Caki2 (cell line): ENCODE measurements at regions not wholly inside any gene's neighbourhood (a gene's known extent, or its start where the extent isn't known, plus 50 kb on each side); places are given as distances from the start of the nearest gene placed in this dataset.
"Not testable (repeated sequence)": the region's sequence is repeated elsewhere in the genome, so short reads cannot be mapped to it uniquely, and the experiment has no call there.

Experiments
- DNase-seq: peaks from one replicate; pipeline ENCODE4 v3.0.0-alpha.2; 2015; ENCODE audit warnings: low read depth
- in situ Hi-C: cut with HindIII; loops from 2 replicates; pipeline ENCODE4 v1.10.0; 2016; ENCODE audit warnings: low sequenced_read_pairs, low pct_unique_long_range_greater_than_20kb, mixed read lengths

GRCh38 chr13:89322466-89322865 is 1651.3 kb downstream of the SLITRK5 start:
- DNase-seq, result no peak
- in situ Hi-C loops, result no loop called here

DNA sequence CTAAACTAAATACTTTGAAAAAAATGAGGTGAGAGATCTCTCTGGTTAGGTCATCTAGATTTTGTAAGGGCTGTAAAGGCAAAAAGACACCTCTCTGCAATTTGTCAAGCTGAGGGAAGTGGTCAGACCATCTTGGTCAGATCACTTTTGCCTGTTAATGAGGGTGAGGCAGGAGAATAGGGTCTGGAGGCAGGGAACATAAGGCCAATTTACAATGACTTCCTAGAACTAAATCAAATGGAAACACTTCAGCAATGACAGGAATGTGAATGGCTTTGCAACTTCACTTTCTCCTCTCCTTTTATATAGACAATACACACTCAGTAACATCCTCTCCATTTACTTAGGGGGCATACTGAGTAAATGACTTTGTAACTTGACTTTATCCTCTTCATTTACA is 1653.4 kb downstream of the SLITRK5 start:
- no peak for DNase-seq
- in situ Hi-C loops, result no loop called here

DNA sequence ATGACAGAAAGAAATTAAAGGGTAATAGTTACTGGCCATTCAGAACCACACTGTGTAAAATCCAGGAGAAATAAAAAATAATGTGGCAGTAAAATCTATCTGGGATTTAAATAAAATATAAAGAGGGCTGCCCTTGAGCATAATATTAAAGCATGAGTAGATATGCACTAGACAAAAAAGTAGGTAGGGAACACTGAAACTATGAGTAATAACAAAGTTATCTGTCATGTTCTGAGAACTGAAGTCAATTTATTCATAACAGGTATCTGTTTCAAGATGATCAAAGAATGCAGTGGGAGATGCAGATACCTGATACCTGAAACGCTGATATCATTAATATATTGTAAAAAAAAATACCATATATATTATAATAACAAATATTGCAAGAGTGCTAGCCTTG is 1672.0 kb downstream of the SLITRK5 start:
- DNase-seq, result no peak
- in situ Hi-C loops, result no loop called here

DNA sequence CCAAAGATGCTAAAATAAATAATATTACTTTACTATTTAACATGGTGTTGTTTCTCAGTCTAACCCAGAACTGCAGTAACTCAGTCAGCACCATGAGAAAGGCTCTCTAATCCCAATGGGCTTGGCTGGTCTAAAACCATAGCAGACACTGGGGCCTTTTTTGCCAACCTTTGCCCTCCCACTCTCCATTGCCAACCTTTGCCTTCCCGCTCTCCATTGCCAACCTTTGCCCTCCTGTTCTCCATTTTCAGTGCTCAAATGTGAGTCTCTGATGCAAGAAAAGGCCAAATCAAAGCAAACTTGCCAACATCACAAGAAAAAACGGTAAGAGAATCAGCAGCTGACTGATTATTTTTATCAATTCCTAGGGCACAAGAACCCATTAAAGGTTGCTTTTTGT is 1681.2 kb downstream of the SLITRK5 start:
- in situ Hi-C loops, result no loop called here
- DNase-seq, result no peak

GRCh38 chr13:89361909-89362308 is 1690.7 kb downstream of the SLITRK5 start:
- no peak for DNase-seq
- in situ Hi-C loops, result no loop called here

- in situ Hi-C loops, result no loop called here
- no peak for DNase-seq
Measured at GRCh38 chr13:89363144-89363543, 1692.0 kb downstream of the SLITRK5 start.

DNA sequence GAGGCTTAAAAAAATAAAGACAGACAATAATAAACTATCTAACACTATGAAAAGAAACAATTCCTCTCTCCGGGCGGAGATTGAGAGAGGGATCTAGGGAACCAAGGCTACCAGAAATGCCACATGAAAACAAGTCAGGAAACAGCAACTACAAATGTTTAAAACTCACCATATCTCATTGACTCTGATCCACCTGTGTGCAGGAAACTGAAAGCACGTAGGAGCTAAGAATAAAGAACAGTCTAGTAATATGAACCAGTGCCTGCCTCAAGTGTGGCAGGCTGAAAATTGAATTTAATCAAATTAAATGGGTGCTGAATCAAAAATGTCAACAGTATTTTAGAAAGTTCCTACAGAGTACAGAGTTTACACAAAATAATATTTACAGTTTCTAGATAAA is 1701.0 kb downstream of the SLITRK5 start:
- in situ Hi-C loops, result no loop called here
- DNase-seq, result no peak

DNA sequence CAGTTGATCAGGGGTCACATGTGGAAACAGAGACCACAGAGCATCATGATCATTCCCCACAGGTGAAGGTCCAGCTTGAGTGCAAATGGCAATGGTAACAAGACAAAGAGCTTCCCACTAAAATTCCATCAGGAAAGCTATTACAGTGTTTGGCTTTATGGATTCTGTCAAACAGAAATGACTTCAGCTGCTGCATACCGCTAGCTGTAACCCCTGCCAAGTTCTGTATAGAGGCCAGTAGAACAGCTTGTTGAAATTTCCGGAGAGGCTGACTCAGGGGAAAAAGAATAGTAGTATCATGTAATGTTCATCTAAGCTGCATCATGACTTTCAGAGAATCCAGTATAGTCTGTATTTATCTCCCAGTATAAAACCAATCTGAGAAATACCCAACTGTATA is 1704.7 kb downstream of the SLITRK5 start:
- no peak for DNase-seq
- in situ Hi-C loops, result no loop called here

- DNase-seq, result peak; percentile 79
- in situ Hi-C loops, result no loop called here
Measured at GRCh38 chr13:89380101-89380500, 1708.9 kb downstream of the SLITRK5 start.

DNA sequence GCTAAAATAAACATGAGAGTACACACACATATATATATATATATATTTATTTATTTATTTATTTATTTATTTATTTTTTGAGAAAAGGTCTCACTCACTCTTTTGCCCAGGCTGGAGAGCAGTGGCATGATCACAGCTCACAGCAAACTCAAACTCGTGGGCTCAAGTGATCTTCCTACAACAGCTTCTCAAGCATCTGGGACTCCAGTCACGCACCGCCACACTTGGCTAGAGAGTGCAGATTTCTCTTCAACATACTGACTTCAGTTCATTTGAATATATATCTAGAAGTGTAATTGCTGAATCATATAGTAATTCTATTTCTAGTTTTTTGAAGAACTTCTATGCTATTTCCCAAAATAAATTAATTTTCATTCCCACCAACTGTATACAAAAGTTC is 1711.8 kb downstream of the SLITRK5 start:
- no peak for DNase-seq
- in situ Hi-C loops, result no loop called here

DNA sequence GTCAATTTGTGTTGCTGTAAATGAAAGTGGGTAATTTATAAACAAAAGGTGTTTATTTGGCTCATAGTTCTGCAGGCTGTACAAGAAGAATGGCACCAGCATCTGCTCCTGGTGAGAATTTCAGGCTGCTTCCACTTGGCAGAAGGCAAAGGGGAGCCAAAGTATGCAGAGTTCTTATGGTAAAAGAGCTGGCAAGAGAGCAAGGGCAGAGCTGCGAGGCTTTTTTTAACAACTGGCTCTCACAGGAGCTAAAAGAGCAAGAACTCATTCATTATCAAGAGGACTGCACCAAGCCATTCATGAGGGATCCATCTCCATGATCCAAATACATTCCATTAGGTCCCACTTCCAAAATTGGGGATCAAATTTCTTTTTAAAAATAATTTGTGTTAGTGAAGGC is 1712.7 kb downstream of the SLITRK5 start:
- in situ Hi-C loops, result no loop called here
- no peak for DNase-seq

GRCh38 chr13:89393758-89394304 is 1722.7 kb downstream of the SLITRK5 start:
- DNase-seq, result no peak
- in situ Hi-C loops, result no loop called here

DNA sequence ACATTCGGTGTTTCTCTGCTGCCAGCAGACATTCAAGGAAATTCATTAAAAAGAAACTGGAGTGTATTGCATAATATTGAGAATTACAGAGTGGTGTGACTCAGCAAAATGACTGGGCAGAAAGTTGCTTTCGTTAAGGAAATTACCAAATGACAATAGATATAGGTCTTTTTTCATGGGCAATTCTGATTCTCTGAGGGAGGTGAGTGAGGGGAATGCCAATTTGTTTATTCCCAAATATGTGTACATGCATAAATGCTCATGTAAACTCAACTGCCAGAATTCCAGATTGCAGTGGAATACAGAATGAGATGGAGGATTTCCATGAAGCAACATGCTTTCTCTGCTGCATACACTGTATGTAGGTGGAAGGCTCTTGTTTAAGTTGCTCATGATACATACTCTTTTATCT is 1730.1 kb downstream of the SLITRK5 start:
- in situ Hi-C loops, result no loop called here
- peak; percentile 58 for DNase-seq

DNA sequence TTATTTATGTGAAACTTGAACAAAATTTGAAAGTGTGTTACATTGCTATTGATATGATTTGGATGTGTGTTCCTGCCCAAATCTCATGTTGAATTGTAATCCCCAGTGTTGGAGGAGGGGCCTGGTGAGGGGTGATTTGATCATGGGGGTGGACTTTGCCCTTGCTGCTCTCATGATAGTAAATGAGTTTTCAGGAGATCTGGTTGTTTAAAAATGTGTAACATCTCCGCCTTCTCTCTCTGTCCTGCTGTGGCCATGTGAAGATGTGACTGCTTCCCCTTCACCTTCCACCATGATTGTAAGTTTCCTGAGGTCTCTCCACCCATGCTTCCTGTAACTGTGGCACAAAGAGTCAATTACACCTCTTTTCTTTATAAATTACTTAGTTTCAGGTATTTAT is 1731.0 kb downstream of the SLITRK5 start:
- no peak for DNase-seq
- in situ Hi-C loops, result no loop called here

DNA sequence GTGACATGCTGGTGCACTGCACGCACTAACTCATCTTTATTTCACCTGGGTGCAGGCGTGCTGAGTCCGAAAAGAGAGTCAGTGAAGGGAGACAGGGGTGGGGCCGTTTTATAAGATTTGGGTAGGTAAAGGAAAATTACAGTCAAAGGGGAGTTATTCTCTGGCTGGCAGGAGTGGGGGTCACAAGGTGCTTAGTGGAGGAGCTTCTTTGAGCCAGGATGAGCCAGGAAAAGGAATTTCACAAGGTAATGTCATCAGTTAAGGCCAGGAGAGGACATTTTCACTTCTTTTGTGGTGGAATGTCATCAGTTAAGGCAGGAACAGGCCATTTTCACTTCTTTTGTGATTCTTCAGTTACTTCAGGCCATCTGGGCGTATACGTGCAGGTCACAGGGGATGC is 1734.9 kb downstream of the SLITRK5 start:
- in situ Hi-C loops, DNase-seq: not testable (repeated sequence)

DNA sequence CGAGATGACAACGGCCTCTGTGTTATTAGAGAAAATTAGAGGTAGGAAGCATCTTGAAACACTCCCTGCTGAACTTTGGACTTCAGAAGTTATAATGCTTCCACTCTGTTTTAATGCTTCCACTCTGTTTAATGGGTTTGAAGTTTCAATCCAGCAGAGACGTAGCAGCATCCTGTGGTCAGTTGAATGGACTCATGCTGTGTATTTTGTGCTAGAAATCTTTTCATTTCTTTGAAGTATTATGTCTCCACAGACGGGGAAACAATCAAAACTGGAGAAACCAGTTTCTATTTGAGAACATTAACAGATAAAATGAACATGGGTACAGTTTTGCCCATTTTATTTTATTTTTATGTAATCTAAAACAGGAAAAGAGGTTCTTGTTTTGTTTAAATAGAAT is 1736.2 kb downstream of the SLITRK5 start:
- DNase-seq, result no peak
- in situ Hi-C loops, result no loop called here

GRCh38 chr13:89432997-89433396 is 1761.8 kb downstream of the SLITRK5 start:
- in situ Hi-C loops, result no loop called here
- no peak for DNase-seq

GRCh38 chr13:89434624-89435023 is 1763.5 kb downstream of the SLITRK5 start:
- in situ Hi-C loops, result not testable (repeated sequence)
- DNase-seq, result peak; percentile 7

DNA sequence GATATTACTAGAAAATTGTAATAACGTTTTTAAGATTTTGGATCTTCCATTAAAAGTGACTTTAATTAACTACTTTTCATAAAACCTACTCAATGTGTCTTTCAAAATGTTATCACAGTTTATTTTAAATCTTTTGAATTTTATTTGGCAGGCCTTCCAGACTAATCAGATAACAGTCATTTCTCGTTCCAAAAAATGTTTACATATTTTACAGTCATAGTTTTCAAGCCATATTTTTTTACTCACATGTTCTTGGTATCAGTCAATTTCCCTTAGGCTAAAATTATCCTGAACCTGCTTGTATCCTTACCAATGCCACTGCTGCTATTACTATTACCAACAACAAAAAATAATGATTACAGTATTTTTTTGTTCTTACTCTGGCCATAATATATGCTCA is 1783.5 kb downstream of the SLITRK5 start:
- in situ Hi-C loops, result no loop called here
- DNase-seq, result no peak

GRCh38 chr13:89455225-89455624 is 1784.1 kb downstream of the SLITRK5 start:
- in situ Hi-C loops, result no loop called here
- DNase-seq, result no peak

GRCh38 chr13:89455741-89456140 is 1784.6 kb downstream of the SLITRK5 start:
- in situ Hi-C loops, result no loop called here
- DNase-seq, result no peak
